A549 (cell line): ENCODE measurements at regions not wholly inside any gene's neighbourhood (a gene's known extent, or its start where the extent isn't known, plus 50 kb on each side); places are given as distances from the start of the nearest gene placed in this dataset.

ENCODE experiments used
- ATAC-seq, 2 experiments: fragments of 200-7000 bp in 1 of 2; fragments of >200 bp in 1 of 2; cut with Nextera tagmentation in 1 of 2; cut with Tn5 transposase in 1 of 2; 3 replicates each; pipeline versions ENCODE4 v1.8.0 to v1.9.1; 2018 to 2020; ENCODE audit warnings: mild to moderate bottlenecking in 1 of 2, moderate library complexity in 1 of 2
- CTCF ChIA-PET: fragments of 300-600 bp; sonication (Branson Sonifier 250); formaldehyde crosslinking; extraction: SDS; loops from one replicate; lab custom pipeline; 2021; ENCODE audit warnings: antibody characterized with exemption, inconsistent platforms; lab: Yijun Ruan, JAX
- POLR2A ChIA-PET: fragments of 350-600 bp; formaldehyde crosslinking; extraction: SDS; loops from one replicate; lab custom pipeline; 2021; ENCODE audit warnings: antibody characterized with exemption, inconsistent platforms; lab: Yijun Ruan, JAX
- DNase-seq, 2 experiments: peaks; one replicate each; pipeline versions ENCODE4 v3.0.0 to v3.0.0-alpha.2; 2011 to 2016; ENCODE audit warnings: low read depth in 1 of 2, low spot score in 1 of 2
- FAIRE-seq: peaks from 2 replicates; lab custom pipeline; 2011; peaks lifted over from hg19 to GRCh38; lab: Jason Lieb, UNC
- H3K27ac ChIP-seq, 2 experiments: fragments of >200 bp; sonication (Bioruptor Twin); formaldehyde crosslinking; 3 replicates each; pipeline ENCODE4 v1.5.1; 2016 to 2017
- H3K4me1 ChIP-seq: fragments of >200 bp; sonication (Bioruptor Twin); formaldehyde crosslinking; 3 replicates; pipeline ENCODE4 v1.6.1; 2016
- H3K4me2 ChIP-seq: fragments of >200 bp; sonication (Bioruptor Twin); formaldehyde crosslinking; 3 replicates; pipeline ENCODE4 v1.6.1; 2016
- H3K4me3 ChIP-seq: fragments of >200 bp; sonication (Bioruptor Twin); formaldehyde crosslinking; 3 replicates; pipeline ENCODE4 v1.5.1; 2016
- H3K9me3 ChIP-seq: fragments of >200 bp; sonication (Bioruptor Twin); formaldehyde crosslinking; 3 replicates; pipeline ENCODE4 v1.6.1; 2016
- CBX2 ChIP-seq: fragments of 200-600 bp; sonication (generic); IDR thresholded peaks from 2 replicates; pipeline ENCODE4 v1.6.1; 2016; ENCODE audit warnings: low read depth, mild to moderate bottlenecking, borderline replicate concordance
- CEBPB ChIP-seq, 2 experiments: fragments of >200 bp in 1 of 2; sonication (Bioruptor Twin) in 1 of 2; formaldehyde crosslinking in 1 of 2; IDR thresholded peaks; 2 replicates each; pipeline ENCODE4 v1.6.1; 2012 to 2016
- CHD2 ChIP-seq: fragments of 150-350 bp; IDR thresholded peaks from 2 replicates; pipeline ENCODE4 v1.6.1; 2014; ENCODE audit warnings: low read length; ENCODE audit not compliant: partially characterized antibody
- CHD4 ChIP-seq: fragments of 200-600 bp; sonication (generic); IDR thresholded peaks from 2 replicates; pipeline ENCODE4 v1.6.1; 2016; ENCODE audit warnings: antibody characterized with exemption, mild to moderate bottlenecking, borderline replicate concordance
- EHMT2 ChIP-seq: fragments of 200-600 bp; sonication (generic); IDR thresholded peaks from 2 replicates; pipeline ENCODE4 v1.6.1; 2016; ENCODE audit warnings: antibody characterized with exemption, low read depth, mild to moderate bottlenecking, moderate library complexity
- EP300 ChIP-seq, 2 experiments: fragments of >200 bp; sonication (Bioruptor Twin); formaldehyde crosslinking; IDR thresholded peaks; 2 replicates in 1 of 2; 3 replicates in 1 of 2; pipeline ENCODE4 v1.6.1; 2016 to 2017
- FOSB ChIP-seq: fragments of 250-450 bp; sonication (Bioruptor Pico); IDR thresholded peaks from 2 replicates; pipeline ENCODE4 v1.5.0; 2020; ENCODE audit warnings: mild to moderate bottlenecking, moderate library complexity
- FOSL2 ChIP-seq, 2 experiments: fragments of 450-650 bp in 1 of 2; fragments of >200 bp in 1 of 2; sonication (Bioruptor Twin) in 1 of 2; formaldehyde crosslinking; IDR thresholded peaks; 2 replicates each; pipeline versions ENCODE4 v1.5.0 to v1.6.1; 2016 to 2020; ENCODE audit warnings: mild to moderate bottlenecking in 1 of 2, moderate library complexity in 1 of 2
- HEYL ChIP-seq: fragments of 250-450 bp; sonication (Bioruptor Pico); IDR thresholded peaks from 2 replicates; pipeline ENCODE4 v1.8.0; 2021; ENCODE audit warnings: mild to moderate bottlenecking, moderate library complexity
- KDM1A ChIP-seq: fragments of 200-600 bp; sonication (generic); IDR thresholded peaks from 2 replicates; pipeline ENCODE4 v1.6.1; 2016; ENCODE audit warnings: low read depth, mild to moderate bottlenecking
- KDM5A ChIP-seq: fragments of 200-600 bp; sonication (generic); IDR thresholded peaks from 2 replicates; pipeline ENCODE4 v1.6.1; 2016; ENCODE audit warnings: antibody characterized with exemption, mild to moderate bottlenecking
- MAZ ChIP-seq: fragments of 150-350 bp; IDR thresholded peaks from 2 replicates; pipeline ENCODE4 v1.6.1; 2014; ENCODE audit warnings: antibody characterized with exemption, low read depth, low read length, borderline replicate concordance
- NFE2L2 ChIP-seq: fragments of 150-350 bp; conservative IDR thresholded peaks from 2 replicates; pipeline ENCODE4 v1.6.1; 2014; ENCODE audit warnings: low read length
- PHF8 ChIP-seq: fragments of 200-600 bp; sonication (generic); IDR thresholded peaks from 2 replicates; pipeline ENCODE4 v1.6.1; 2016; ENCODE audit warnings: low read depth, mild to moderate bottlenecking, antibody characterized with exemption, moderate library complexity, borderline replicate concordance
- POLR2AphosphoS2 ChIP-seq: conservative IDR thresholded peaks from 2 replicates; pipeline ENCODE4 v1.6.1; 2012; ENCODE audit warnings: low read length, improper control_type of control experiment, inconsistent platforms
- SMC3 ChIP-seq: fragments of >200 bp; sonication (Bioruptor Twin); formaldehyde crosslinking; IDR thresholded peaks from 3 replicates; pipeline ENCODE4 v1.6.1; 2018; ENCODE audit warnings: inconsistent platforms
- SREBF2 ChIP-seq: fragments of 450-650 bp; IDR thresholded peaks from 2 replicates; pipeline ENCODE4 v1.6.1; 2014; ENCODE audit warnings: mild to moderate bottlenecking, moderate library complexity
- TP53 ChIP-seq: fragments of 250-450 bp; sonication (Bioruptor Pico); IDR thresholded peaks from 2 replicates; pipeline ENCODE4 v1.5.0; 2021; ENCODE audit warnings: mild to moderate bottlenecking, moderate library complexity
- ZNF302 ChIP-seq: fragments of 250-450 bp; sonication (Bioruptor Pico); IDR thresholded peaks from 2 replicates; pipeline ENCODE4 v1.9.0; 2021; ENCODE audit warnings: inconsistent platforms, mild to moderate bottlenecking, moderate library complexity
- WGBS: methylation state at CpG from one replicate; pipeline ENCODE4 v1.1.6; 2017; ENCODE audit errors: missing lambda C conversion rate; 5-methylcytosine and 5-hydroxymethylcytosine counted together
- TF ChIP-seq, protein P1 (sequence below): fragments of 450-650 bp; IDR thresholded peaks from 2 replicates; pipeline ENCODE4 v1.6.1; 2014; ENCODE audit warnings: antibody characterized with exemption
- TF ChIP-seq, protein P2 (sequence below): fragments of 250-450 bp; sonication (Bioruptor Pico); IDR thresholded peaks from 2 replicates; pipeline ENCODE4 v1.5.0; 2021; ENCODE audit warnings: mild to moderate bottlenecking, moderate library complexity, borderline replicate concordance
- TF ChIP-seq, protein P3 (sequence below): fragments of 250-450 bp; sonication (Bioruptor Pico); IDR thresholded peaks from 2 replicates; pipeline ENCODE4 v1.5.0; 2020; ENCODE audit warnings: low read depth, mild to moderate bottlenecking, moderate library complexity

DNA sequence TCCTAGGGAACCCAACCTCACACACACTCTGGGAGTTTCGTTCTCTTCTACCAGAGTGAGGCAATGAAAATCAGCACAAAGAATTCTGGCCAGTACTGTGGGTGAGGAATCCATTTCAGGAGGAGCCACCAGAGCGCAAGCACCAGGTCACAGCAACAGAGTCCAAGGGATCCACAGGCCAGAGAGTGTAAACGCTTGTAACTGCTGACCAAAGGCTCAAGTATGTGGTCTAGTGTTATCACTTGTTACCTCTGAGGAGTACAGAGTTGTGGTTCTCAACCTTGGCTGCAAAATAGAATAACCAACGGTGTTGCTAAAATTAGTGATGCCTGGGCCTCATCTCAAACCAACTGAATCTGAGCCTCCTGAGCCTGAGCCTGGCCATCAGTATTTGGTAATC, 152.5 kb upstream of the ZNF366 start:
- POLR2A ChIA-PET = no interaction called here
- Histone ChIP-seq H3K4me1 (peaks cover 13% of the 10 kb centered on the region), H3K4me2 (no peak overlapping the region), H3K4me3 (no peak overlapping the region), H3K27ac (no peak overlapping the region), H3K9me3 (no peaks in the 10 kb centered on the region)
- DNase-seq (no peak), ATAC-seq (no peak), FAIRE-seq (no peak)
- 69% methylated on average over 4 of the region's 4 CpGs for WGBS
- TF ChIP-seq, protein P1, sequence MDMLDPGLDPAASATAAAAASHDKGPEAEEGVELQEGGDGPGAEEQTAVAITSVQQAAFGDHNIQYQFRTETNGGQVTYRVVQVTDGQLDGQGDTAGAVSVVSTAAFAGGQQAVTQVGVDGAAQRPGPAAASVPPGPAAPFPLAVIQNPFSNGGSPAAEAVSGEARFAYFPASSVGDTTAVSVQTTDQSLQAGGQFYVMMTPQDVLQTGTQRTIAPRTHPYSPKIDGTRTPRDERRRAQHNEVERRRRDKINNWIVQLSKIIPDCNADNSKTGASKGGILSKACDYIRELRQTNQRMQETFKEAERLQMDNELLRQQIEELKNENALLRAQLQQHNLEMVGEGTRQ = no peak
- TF ChIP-seq, protein P2, sequence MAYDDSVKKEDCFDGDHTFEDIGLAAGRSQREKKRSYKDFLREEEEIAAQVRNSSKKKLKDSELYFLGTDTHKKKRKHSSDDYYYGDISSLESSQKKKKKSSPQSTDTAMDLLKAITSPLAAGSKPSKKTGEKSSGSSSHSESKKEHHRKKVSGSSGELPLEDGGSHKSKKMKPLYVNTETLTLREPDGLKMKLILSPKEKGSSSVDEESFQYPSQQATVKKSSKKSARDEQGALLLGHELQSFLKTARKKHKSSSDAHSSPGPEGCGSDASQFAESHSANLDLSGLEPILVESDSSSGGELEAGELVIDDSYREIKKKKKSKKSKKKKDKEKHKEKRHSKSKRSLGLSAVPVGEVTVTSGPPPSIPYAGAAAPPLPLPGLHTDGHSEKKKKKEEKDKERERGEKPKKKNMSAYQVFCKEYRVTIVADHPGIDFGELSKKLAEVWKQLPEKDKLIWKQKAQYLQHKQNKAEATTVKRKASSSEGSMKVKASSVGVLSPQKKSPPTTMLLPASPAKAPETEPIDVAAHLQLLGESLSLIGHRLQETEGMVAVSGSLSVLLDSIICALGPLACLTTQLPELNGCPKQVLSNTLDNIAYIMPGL (CRISPR knock-in tag) = no peak
- no peak for TF ChIP-seq EP300 (IDR thresholded peaks at IDR 0.05)
- CTCF ChIA-PET = no interaction called here

DNA sequence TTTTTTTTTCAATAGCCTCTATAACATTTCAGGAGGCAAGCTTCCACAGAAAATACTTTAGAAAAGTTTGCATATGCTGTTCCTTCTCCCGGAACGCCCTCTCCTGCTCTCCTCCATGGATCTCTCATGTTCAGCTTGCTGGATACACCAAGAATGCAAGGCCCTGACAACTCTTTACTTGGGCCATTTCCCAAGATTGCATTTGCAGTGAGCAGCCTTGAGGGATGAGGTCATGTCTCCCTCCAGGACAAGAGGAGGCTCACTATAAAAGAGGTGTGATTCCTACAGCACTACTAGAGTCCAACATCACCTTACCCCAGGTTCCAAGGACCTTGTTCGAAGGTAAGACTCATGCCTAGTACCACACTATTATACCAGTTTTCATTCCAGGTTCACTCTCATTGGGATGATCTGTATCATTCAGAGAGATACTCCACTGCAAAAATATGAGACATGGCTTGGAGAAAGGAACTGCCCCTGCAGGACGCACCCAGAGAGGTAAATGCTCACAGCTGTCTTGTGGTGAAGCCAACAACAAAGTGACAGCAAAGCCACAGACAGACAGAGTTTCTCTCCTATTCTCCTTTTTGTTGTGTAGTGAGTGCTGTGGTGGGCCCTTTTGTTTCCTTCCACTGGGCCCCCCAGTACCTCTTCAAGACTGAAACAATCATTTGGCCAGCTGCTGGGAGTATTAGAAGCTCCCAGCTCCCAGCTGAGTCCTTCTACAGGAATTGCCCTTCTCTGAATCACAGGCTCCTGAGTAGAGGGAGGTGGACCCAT, 151.7 kb upstream of the ZNF366 start:
- ChIA-PET CTCF (interaction anchor here (1.2 kb wide), 1 partner anchor 15 kb away, joined by 3 read pairs; no protein-coding TSS in a partner anchor), POLR2A (no interaction called here)
- Histone ChIP-seq H3K4me2 (no peak overlapping the region), H3K27ac (no peak overlapping the region), H3K4me3 (no peak overlapping the region), H3K9me3 (no peaks in the 10 kb centered on the region), H3K4me1 (peaks cover 13% of the 10 kb centered on the region)
- FAIRE-seq (no peak), DNase-seq (no peak), ATAC-seq (no peak)
- TF ChIP-seq CBX2 (no peak), PHF8 (no peak), SMC3 (no peak), CEBPB (IDR thresholded peaks at IDR 0.05) (no peak), KDM1A (no peak), EHMT2 (no peak), ZNF302 (no peak), NFE2L2 (no peak), MAZ (no peak), POLR2AphosphoS2 (no peak), CHD4 (no peak), CHD2 (no peak), KDM5A (no peak), FOSL2 (IDR thresholded peaks at IDR 0.05) (no peak), FOSL2 (CRISPR knock-in tag; IDR thresholded peaks at IDR 0.05) (no peak), TP53 (CRISPR knock-in tag) (no peak), SREBF2 (no peak), FOSB (CRISPR knock-in tag) (no peak), HEYL (no peak)
- TF ChIP-seq, protein P3, sequence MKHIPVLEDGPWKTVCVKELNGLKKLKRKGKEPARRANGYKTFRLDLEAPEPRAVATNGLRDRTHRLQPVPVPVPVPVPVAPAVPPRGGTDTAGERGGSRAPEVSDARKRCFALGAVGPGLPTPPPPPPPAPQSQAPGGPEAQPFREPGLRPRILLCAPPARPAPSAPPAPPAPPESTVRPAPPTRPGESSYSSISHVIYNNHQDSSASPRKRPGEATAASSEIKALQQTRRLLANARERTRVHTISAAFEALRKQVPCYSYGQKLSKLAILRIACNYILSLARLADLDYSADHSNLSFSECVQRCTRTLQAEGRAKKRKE (CRISPR knock-in tag) = no peak
- TF ChIP-seq, protein P1 = no peak
- WGBS = 86% methylated on average over 4 of the region's 4 CpGs
